Endothelial cell of umbilical vein (primary cell): ENCODE measurements at regions not wholly inside any gene's neighbourhood (a gene's known extent, or its start where the extent isn't known, plus 50 kb on each side); places are given as distances from the start of the nearest gene placed in this dataset.

Experiments used
- BruUV-seq: library from RNA; stranded (reverse); fragments of 400-500 nt; replicated peaks from 2 replicates; lab custom pipeline; 2021; lab: Mats Ljungman, UMichigan
- CTCF ChIA-PET: fragments of 300-600, 350-600 bp; sonication (Branson Sonifier 250); formaldehyde crosslinking; loops from one replicate; lab custom pipeline; 2021; ENCODE audit warnings: antibody characterized with exemption, inconsistent platforms; lab: Charles Lee
- POLR2A ChIA-PET: fragments of 300-600, 350-600 bp; sonication (Branson Sonifier 250); formaldehyde crosslinking; loops from one replicate; lab custom pipeline; 2021; ENCODE audit warnings: antibody characterized with exemption, inconsistent platforms; lab: Charles Lee
- DNase-seq: peaks from one replicate; pipeline ENCODE4 v3.0.0-alpha.2; 2011; ENCODE audit warnings: low read depth, low spot score
- FAIRE-seq: peaks from 2 replicates; lab custom pipeline; 2011; peaks lifted over from hg19 to GRCh38; lab: Jason Lieb, UNC
- H2AFZ ChIP-seq: 2 replicates; pipeline ENCODE4 v1.6.0; 2012; ENCODE audit warnings: low read depth, low read length, control low read depth, inconsistent platforms
- H3K27ac ChIP-seq: 2 replicates; pipeline ENCODE4 v1.5.1; 2011; ENCODE audit warnings: low read depth, mild to moderate bottlenecking, control low read depth, low read length, moderate library complexity; ENCODE audit not compliant: insufficient read depth
- H3K27me3 ChIP-seq, 2 experiments: 2 replicates each; pipeline versions ENCODE4 v1.6.0 to v1.6.1; 2011; ENCODE audit warnings: low read length in 2 of 2, mixed read lengths in 1 of 2; ENCODE audit not compliant: control insufficient read depth in 2 of 2, insufficient read depth in 2 of 2
- H3K36me3 ChIP-seq, 2 experiments: 2 replicates in 1 of 2; 3 replicates in 1 of 2; pipeline ENCODE4 v1.5.1; 2011; ENCODE audit warnings: low read length in 2 of 2, mild to moderate bottlenecking in 1 of 2, moderate library complexity in 1 of 2; ENCODE audit not compliant: control insufficient read depth in 2 of 2, insufficient read depth in 2 of 2; ENCODE audit errors: extremely low read depth in 1 of 2
- H3K4me1 ChIP-seq: 3 replicates; pipeline ENCODE4 v1.5.1; 2011; ENCODE audit warnings: mild to moderate bottlenecking, low read length; ENCODE audit not compliant: control insufficient read depth, insufficient read depth; ENCODE audit errors: extremely low read depth
- H3K4me2 ChIP-seq: 2 replicates; pipeline ENCODE4 v1.6.1; 2011; ENCODE audit warnings: low read length, control low read depth, mixed read lengths; ENCODE audit not compliant: insufficient read depth
- H3K4me3 ChIP-seq, 3 experiments: fragments of 200-600 bp in 1 of 3; sonication (generic), shearing (Covaris generic) in 1 of 3; replicated peaks in 1 of 3; 2 replicates each; pipeline ENCODE4 v1.5.1; 2011 to 2016; ENCODE audit warnings: control low read depth in 3 of 3, low read length in 3 of 3, mild to moderate bottlenecking in 2 of 3, inconsistent platforms in 1 of 3, low read depth in 1 of 3, moderate library complexity in 1 of 3; ENCODE audit not compliant: insufficient read depth in 1 of 3
- H3K79me2 ChIP-seq: 2 replicates; pipeline ENCODE4 v1.6.0; 2012; ENCODE audit warnings: low read length, inconsistent platforms; ENCODE audit not compliant: control insufficient read depth, insufficient read depth
- H3K9ac ChIP-seq: replicated peaks from 2 replicates; pipeline ENCODE3; 2011; ENCODE audit warnings: low read length, control low read depth; ENCODE audit not compliant: insufficient read depth; ENCODE audit errors: extremely low read depth
- H3K9me1 ChIP-seq: replicated peaks from 3 replicates; pipeline ENCODE4 v1.6.0; 2011; ENCODE audit warnings: mild to moderate bottlenecking, low read length; ENCODE audit not compliant: control insufficient read depth, insufficient read depth; ENCODE audit errors: extremely low read depth
- H3K9me3 ChIP-seq: replicated peaks from 2 replicates; pipeline ENCODE4 v1.5.1; 2012; ENCODE audit warnings: low read length, inconsistent platforms; ENCODE audit not compliant: control insufficient read depth, insufficient read depth
- H4K20me1 ChIP-seq: replicated peaks from 2 replicates; pipeline ENCODE3; 2011; ENCODE audit warnings: mild to moderate bottlenecking, low read length; ENCODE audit not compliant: control insufficient read depth, insufficient read depth; ENCODE audit errors: extremely low read depth
- EZH2 ChIP-seq: IDR thresholded peaks from 2 replicates; pipeline ENCODE4 v1.6.1; 2012; ENCODE audit warnings: borderline replicate concordance, low read depth, mild to moderate bottlenecking, moderate library complexity, low read length, inconsistent platforms; ENCODE audit not compliant: severe bottlenecking
- FOS ChIP-seq: IDR thresholded peaks from 2 replicates; pipeline ENCODE4 v1.6.1; 2011; ENCODE audit warnings: mild to moderate bottlenecking, low read length, moderate library complexity, borderline replicate concordance; ENCODE audit not compliant: insufficient read depth
- GATA2 ChIP-seq: IDR thresholded peaks from 2 replicates; pipeline ENCODE4 v1.7.0; 2011; ENCODE audit warnings: low read depth, mild to moderate bottlenecking, moderate library complexity, mixed read lengths, low read length; ENCODE audit not compliant: insufficient read length, insufficient read depth
- JUN ChIP-seq: IDR thresholded peaks from 2 replicates; pipeline ENCODE4 v1.6.1; 2011; ENCODE audit warnings: borderline replicate concordance, low read depth; ENCODE audit not compliant: insufficient read length, insufficient read depth
- MYC ChIP-seq: IDR thresholded peaks from one replicate; pipeline ENCODE4 v1.6.1; 2011; ENCODE audit warnings: mild to moderate bottlenecking, low read depth, low read length
- POLR2A ChIP-seq: IDR thresholded peaks from 2 replicates; pipeline ENCODE4 v1.6.1; 2012; ENCODE audit warnings: low read depth, mild to moderate bottlenecking, control low read depth, low read length
- POLR2AphosphoS5 ChIP-seq: IDR thresholded peaks from 2 replicates; pipeline ENCODE4 v1.6.1; 2012; ENCODE audit warnings: low read depth, mild to moderate bottlenecking, control low read depth, low read length, moderate library complexity; ENCODE audit not compliant: insufficient read depth
- dilution Hi-C: fragments of 300-500 bp; cut with MboI; formaldehyde crosslinking; loops from one replicate; pipeline ENCODE4 v1.15.0; 2019; ENCODE audit warnings: low sequenced_read_pairs; ENCODE audit not compliant: extremely low pct_ligation_motif_present
- intact Hi-C: fragments of 100-400 bp; cut with micrococcal nuclease; formaldehyde crosslinking; loops from one replicate; pipeline ENCODE4 v1.10.0; 2022
- TF ChIP-seq, protein P1 (sequence below): IDR thresholded peaks from 2 replicates; pipeline ENCODE4 v1.6.1; 2011; ENCODE audit not compliant: insufficient read depth, insufficient read length
- TF ChIP-seq, protein P2 (sequence below), 2 donors: IDR thresholded peaks; 1 replicate in 1 of 2; 2 replicates in 1 of 2; pipeline ENCODE4 v1.5.1; 2011; ENCODE audit warnings: low read length in 2 of 2, mild to moderate bottlenecking in 2 of 2, moderate library complexity in 2 of 2, control low read depth in 1 of 2, inconsistent platforms in 1 of 2, low read depth in 1 of 2; ENCODE audit not compliant: insufficient read depth in 1 of 2; ENCODE audit errors: extremely low read depth in 1 of 2

DNA sequence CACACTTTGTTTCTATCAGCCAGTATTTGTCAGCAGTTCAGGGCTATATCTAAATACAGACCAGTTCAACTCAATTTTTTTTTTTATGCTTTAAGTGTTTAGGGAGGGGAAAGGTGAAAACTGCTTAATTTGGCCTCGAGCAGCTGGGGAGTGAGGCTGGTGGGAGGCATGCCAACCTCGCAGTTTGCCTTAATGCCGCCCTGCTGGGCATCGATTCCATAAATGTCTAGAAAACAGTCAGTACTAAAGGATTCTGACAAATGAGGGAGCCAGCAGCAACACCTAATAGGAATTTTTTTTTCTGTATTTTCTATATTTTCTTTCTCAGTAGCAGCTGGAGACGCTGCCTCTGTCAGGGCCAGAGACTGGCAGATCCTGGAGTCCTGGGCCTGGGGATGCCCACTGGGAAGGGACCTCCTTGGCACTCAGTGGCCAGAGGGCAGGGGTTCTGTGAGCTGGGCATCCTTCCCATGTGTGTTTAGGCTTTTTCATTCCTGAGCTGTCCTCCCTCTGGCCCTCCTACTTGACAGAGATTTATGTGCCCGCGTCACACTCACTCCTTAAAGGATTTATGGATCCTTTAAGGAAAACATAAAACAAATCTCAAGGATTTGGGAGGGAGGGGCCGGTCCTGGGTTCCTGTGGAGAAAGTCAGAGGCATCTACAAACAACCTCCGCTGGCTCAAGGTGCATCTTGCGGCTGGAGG is 117.8 kb downstream of the WNT5A start:
- H3K79me2 ChIP-seq, result no peaks in the 10 kb centered on the region
- no peaks in the 10 kb centered on the region for H3K9me3 ChIP-seq
- no peak for FAIRE-seq
- H2AFZ ChIP-seq, result no peak overlapping the region
- CTCF ChIA-PET, result no interaction called here
- TF ChIP-seq, protein P1, sequence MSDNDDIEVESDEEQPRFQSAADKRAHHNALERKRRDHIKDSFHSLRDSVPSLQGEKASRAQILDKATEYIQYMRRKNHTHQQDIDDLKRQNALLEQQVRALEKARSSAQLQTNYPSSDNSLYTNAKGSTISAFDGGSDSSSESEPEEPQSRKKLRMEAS, result no peak
- TF ChIP-seq FOS (no peak), POLR2AphosphoS5 (no peak)
- TF ChIP-seq, protein P2, sequence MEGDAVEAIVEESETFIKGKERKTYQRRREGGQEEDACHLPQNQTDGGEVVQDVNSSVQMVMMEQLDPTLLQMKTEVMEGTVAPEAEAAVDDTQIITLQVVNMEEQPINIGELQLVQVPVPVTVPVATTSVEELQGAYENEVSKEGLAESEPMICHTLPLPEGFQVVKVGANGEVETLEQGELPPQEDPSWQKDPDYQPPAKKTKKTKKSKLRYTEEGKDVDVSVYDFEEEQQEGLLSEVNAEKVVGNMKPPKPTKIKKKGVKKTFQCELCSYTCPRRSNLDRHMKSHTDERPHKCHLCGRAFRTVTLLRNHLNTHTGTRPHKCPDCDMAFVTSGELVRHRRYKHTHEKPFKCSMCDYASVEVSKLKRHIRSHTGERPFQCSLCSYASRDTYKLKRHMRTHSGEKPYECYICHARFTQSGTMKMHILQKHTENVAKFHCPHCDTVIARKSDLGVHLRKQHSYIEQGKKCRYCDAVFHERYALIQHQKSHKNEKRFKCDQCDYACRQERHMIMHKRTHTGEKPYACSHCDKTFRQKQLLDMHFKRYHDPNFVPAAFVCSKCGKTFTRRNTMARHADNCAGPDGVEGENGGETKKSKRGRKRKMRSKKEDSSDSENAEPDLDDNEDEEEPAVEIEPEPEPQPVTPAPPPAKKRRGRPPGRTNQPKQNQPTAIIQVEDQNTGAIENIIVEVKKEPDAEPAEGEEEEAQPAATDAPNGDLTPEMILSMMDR (IDR thresholded peaks at IDR 0.05; ENCODE audit: extremely low read depth in 1 of 2, insufficient read depth in 1 of 2, low read depth in 1 of 2, low read length in 2 of 2), result no peak
- no peak overlapping the region for H3K4me3 ChIP-seq
- intact Hi-C loops (no loop called here), dilution Hi-C loops (no loop called here)
- no peak overlapping the region for H3K4me2 ChIP-seq
- DNase-seq, result no peak
- no peak overlapping the region for H3K9ac ChIP-seq
- H3K27ac ChIP-seq, result no peak overlapping the region
- no peaks in the 10 kb centered on the region for H4K20me1 ChIP-seq
- H3K36me3 ChIP-seq, result no peaks in the 10 kb centered on the region
- POLR2A ChIA-PET, result no interaction called here
- H3K27me3 ChIP-seq, result no peaks in the 10 kb centered on the region
- no peaks in the 10 kb centered on the region for H3K9me1 ChIP-seq
- no TSS peak for BruUV-seq
- no peaks in the 10 kb centered on the region for H3K4me1 ChIP-seq

DNA sequence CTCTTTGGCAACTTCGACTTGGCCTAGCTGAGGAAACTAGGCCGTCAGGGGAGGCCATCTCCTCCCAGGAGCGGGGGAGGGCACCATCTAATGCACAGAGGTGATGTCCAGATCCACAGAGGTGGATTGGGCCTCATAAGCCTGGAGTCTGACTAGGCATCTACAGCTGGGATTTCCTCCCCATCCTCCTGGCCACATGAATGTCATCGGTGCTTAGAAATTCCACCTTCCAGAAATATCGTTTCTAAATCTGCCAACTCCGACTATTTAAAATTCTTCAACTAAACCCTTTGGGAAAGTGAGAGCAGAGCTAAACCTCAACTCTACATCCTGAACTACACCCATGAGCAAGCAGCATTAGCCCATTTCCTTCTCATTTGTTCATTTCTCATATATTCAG is 118.7 kb downstream of the WNT5A start:
- Histone ChIP-seq H3K27ac (no peak overlapping the region), H3K9me3 (no peaks in the 10 kb centered on the region), H2AFZ (no peak overlapping the region), H3K4me3 (no peak overlapping the region), H3K4me1 (no peaks in the 10 kb centered on the region), H3K9me1 (no peaks in the 10 kb centered on the region), H3K4me2 (no peak overlapping the region), H3K27me3 (no peaks in the 10 kb centered on the region), H3K79me2 (no peaks in the 10 kb centered on the region), H3K36me3 (no peaks in the 10 kb centered on the region), H4K20me1 (no peaks in the 10 kb centered on the region), H3K9ac (no peak overlapping the region)
- CTCF ChIA-PET, result no interaction called here
- TF ChIP-seq GATA2 (no peak), POLR2A (no peak), JUN (no peak), POLR2AphosphoS5 (no peak), FOS (no peak), EZH2 (no peak), MYC (no peak)
- TF ChIP-seq, protein P1, result no peak
- TF ChIP-seq, protein P2 (IDR thresholded peaks at IDR 0.05; ENCODE audit: extremely low read depth in 1 of 2, insufficient read depth in 1 of 2, low read depth in 1 of 2, low read length in 2 of 2), result no peak
- no peak for FAIRE-seq
- dilution Hi-C loops, result no loop called here
- BruUV-seq, result no TSS peak
- POLR2A ChIA-PET, result no interaction called here
- DNase-seq, result no peak
- intact Hi-C loops, result no loop called here
